ENCODE measurements at regions not wholly inside any gene's neighbourhood (a gene's known extent, or its start where the extent isn't known, plus 50 kb on each side); places are given as distances from the start of the nearest gene placed in this dataset.

GRCh38 chrX:93985344-93986307 lies 311.6 kb downstream of the FAM133A start:
- Histone ChIP-seq H3K4me3 (no peak overlapping the region), H3K36me3 (no peaks in the 10 kb centered on the region), H3K27ac (no peak overlapping the region), H3K4me1 (no peaks in the 10 kb centered on the region), H3K9me3 (no peaks in the 10 kb centered on the region), H3K27me3 (no peaks in the 10 kb centered on the region)
- TF ChIP-seq CTCF (IDR thresholded peaks at IDR 0.05) (no peak), POLR2A (IDR thresholded peaks at IDR 0.05) (no peak)
- no peak for DNase-seq
